Urinary bladder (tissue), 3 donors: ENCODE measurements at regions not wholly inside any gene's neighbourhood (a gene's known extent, or its start where the extent isn't known, plus 50 kb on each side); places are given as distances from the start of the nearest gene placed in this dataset.

Experiments used
- DNase-seq: peaks from one replicate; pipeline ENCODE4 v3.0.0-alpha.2; 2015; ENCODE audit errors: extremely low spot score
- H3K27ac ChIP-seq: one replicate; pipeline ENCODE4 v1.5.1; 2013; ENCODE audit warnings: low read depth, mild to moderate bottlenecking, moderate library complexity
- H3K36me3 ChIP-seq: one replicate; pipeline ENCODE4 v1.6.1; 2013; ENCODE audit warnings: mild to moderate bottlenecking, moderate library complexity; ENCODE audit not compliant: insufficient read depth
- H3K4me1 ChIP-seq: one replicate; pipeline ENCODE4 v1.6.1; 2013; ENCODE audit warnings: mild to moderate bottlenecking, moderate library complexity; ENCODE audit not compliant: insufficient read depth
- H3K4me3 ChIP-seq: one replicate; pipeline ENCODE4 v1.5.1; 2013; ENCODE audit warnings: low read depth, low read length
- WGBS: extraction: QIAGEN DNeasy Blood & Tissue Kit; methylation state at CpG from one replicate; pipeline ENCODE4 v1.1.7; 2013; 5-methylcytosine and 5-hydroxymethylcytosine counted together
- donor health status: healthy with polysubstance abuse.
- donor health status: healthy.

DNA sequence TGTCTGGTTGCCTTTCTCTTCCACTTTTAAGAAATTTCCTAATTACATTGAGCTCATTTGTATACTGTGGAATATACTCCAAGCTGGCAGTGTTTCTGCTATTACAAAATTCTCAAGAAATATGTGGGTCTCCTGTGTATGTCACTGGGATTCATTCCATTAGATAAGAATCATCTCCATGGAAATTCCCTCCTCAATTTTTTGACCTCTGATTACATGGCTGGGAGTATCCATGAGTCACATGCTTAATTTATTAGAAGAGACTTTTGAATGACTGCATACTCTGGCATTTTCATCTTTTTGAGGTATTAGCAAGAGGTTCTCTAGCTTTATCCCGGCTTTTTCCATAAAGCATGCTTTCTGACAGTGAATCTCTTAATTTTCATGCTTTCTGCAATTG lies 665.5 kb upstream of the CNTNAP5 start:
- H3K27ac ChIP-seq = no peak overlapping the region
- H3K4me1 ChIP-seq = peaks cover 2% of the 10 kb centered on the region
- no peaks in the 10 kb centered on the region for H3K36me3 ChIP-seq
- DNase-seq = no peak
- H3K4me3 ChIP-seq = no peak overlapping the region
- 92% methylated on average over 1 of the region's 1 CpG for WGBS

DNA sequence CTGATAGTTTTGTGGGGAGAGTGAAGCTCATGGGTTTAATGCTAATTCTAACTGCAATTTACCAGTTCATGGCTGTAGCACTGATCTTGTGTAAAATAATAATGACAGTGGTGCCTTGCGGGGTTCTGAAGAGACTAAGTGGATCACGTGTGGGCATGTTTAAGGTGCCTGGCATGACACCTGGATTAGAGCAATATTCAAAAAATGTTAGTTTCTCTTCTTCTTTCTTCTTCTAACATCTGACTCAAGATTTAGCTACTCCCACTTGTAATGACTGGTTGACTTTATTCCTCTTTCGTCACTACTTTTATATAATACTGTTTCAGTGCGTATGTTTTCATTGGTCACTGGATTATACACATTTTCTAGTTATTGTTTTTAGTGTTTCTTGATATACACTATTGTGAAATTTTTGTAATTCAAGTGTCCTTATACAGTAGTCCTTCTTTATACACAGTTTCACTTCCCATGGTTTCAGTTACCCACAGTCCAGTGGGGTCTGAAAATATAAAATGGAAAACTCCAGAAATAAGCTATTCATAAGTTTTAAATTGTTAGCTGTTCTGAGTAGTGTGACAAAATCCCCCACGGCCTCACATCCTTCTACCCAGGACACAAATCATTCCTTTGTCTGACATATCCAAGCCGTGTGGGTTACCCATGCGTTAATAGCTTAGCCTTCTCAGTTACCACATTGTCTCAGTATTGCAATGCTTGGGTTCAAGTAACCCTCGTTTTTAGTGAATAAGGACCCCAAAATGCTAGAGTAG lies 662.2 kb upstream of the CNTNAP5 start:
- Histone ChIP-seq H3K36me3 (no peaks in the 10 kb centered on the region), H3K4me1 (peaks cover 2% of the 10 kb centered on the region), H3K4me3 (no peak overlapping the region), H3K27ac (no peak overlapping the region)
- 86% methylated on average over 8 of the region's 8 CpGs for WGBS
- no peak for DNase-seq

DNA sequence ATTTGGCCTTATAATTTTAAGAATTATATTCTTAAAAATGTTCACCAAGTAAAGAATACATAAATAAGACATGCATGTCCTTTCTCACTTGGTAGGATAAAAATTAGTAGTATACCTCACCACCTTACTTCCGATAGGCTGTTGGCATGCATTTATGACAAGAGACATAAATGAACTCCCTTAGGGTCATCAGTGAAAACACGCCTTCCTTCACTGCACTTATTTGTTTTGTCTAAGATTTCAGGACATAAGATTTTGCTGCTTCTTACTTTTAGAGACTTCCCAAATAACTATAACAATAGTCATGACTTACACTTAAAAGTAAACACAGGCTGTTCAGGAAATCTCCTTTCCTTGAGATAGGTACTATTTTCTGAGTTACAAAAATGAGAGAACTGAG lies 661.3 kb upstream of the CNTNAP5 start:
- no peak for DNase-seq
- Histone ChIP-seq H3K27ac (no peak overlapping the region), H3K4me3 (no peak overlapping the region), H3K4me1 (peaks cover 2% of the 10 kb centered on the region), H3K36me3 (no peaks in the 10 kb centered on the region)
- 56% methylated on average over 2 of the region's 2 CpGs for WGBS

GRCh38 chr2:123364243-123364896 lies 660.7 kb upstream of the CNTNAP5 start:
- no peak for DNase-seq

DNA sequence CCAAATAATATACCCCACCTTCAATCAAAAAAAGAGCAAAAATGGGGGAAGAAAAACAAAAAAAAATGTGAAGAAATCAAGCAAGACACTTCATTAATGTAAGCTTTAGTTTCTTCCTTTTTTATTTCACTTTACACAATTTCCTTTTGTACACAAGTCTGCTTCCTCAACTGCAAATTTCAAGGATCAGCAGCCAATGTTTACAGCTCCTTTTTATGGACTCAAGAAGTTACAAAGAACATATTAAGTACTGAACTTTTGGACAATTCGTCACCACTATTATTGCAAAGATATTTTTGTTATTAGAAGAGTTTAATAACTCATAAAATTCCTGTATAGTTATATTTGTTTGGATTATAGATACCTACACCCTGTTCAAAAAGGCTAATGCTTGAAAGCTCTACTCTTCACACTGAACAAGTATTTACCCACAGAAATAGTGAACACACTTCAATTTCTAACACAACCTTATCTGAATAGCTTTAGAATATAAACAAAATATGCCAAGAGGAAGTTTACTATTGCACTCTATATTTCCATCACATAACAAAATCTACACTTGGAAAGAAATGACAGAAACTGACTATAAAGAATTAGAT lies 658.7 kb upstream of the CNTNAP5 start:
- H3K27ac ChIP-seq = no peak overlapping the region
- H3K4me1 ChIP-seq = no peaks in the 10 kb centered on the region
- no peak for DNase-seq
- WGBS = 18% methylated on average over 1 of the region's 1 CpG
- H3K4me3 ChIP-seq = no peak overlapping the region
- H3K36me3 ChIP-seq = no peaks in the 10 kb centered on the region

More at GRCh38 chr2:123364243-123364896, 660.7 kb upstream of the CNTNAP5 start:
- Histone ChIP-seq H3K4me3 (no peak overlapping the region), H3K27ac (no peak overlapping the region), H3K36me3 (no peaks in the 10 kb centered on the region), H3K4me1 (peaks cover 2% of the 10 kb centered on the region)
- WGBS = 68% methylated on average over 3 of the region's 3 CpGs

DNA sequence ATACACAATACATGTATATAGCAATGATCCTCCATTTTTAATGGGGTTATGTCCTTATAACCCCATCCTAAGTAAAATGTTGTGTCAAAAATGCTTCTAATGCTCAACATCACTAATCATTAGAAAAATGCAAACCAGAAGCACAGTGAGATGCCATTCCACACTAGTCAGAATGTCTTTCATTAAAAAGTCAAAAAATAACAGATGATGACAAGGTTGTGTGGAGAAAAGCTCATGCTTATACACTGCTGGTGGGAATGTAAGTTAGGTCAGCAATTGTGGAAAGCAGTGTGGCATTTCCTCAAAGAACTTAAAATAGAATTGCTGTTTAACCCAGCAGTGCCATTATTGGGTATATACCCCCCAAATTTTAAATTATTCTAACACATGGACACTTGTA lies 654.9 kb upstream of the CNTNAP5 start:
- Histone ChIP-seq H3K36me3 (no peaks in the 10 kb centered on the region), H3K4me3 (no peak overlapping the region), H3K4me1 (no peaks in the 10 kb centered on the region), H3K27ac (no peak overlapping the region)
- no peak for DNase-seq

DNA sequence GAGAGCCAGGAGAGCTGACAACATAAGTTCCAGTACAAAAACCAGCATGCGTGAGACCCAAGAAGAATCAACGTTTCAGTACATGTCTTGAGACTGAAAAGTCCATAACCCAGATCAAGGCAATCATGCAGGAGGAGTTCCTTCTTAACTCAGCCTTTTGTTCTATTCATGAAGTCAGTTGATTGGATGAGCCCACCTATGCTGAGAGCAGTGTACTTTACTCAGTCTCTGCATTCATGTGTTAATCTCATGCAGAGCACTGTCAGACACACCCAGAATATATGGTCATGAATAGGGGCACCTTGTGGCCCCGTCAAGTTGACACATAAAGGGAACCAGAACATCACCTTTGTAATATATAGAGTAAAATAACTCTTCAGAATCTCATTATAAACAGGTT lies 653.6 kb upstream of the CNTNAP5 start:
- H3K27ac ChIP-seq = no peak overlapping the region
- H3K4me3 ChIP-seq = no peak overlapping the region
- no peak for DNase-seq
- H3K36me3 ChIP-seq = no peaks in the 10 kb centered on the region
- WGBS = 86% methylated on average over 3 of the region's 3 CpGs
- no peaks in the 10 kb centered on the region for H3K4me1 ChIP-seq

- Histone ChIP-seq H3K36me3 (no peaks in the 10 kb centered on the region), H3K4me3 (no peak overlapping the region), H3K27ac (no peak overlapping the region), H3K4me1 (no peaks in the 10 kb centered on the region)
- WGBS = 69% methylated on average over 8 of the region's 8 CpGs
- no peak for DNase-seq
These were observed 644.6 kb upstream of the CNTNAP5 start for GRCh38 chr2:123380370-123380935.

- Histone ChIP-seq H3K27ac (no peak overlapping the region), H3K4me1 (no peaks in the 10 kb centered on the region), H3K4me3 (no peak overlapping the region), H3K36me3 (no peaks in the 10 kb centered on the region)
- WGBS = 67% methylated on average over 2 of the region's 2 CpGs
- no peak for DNase-seq
These were observed 609.4 kb upstream of the CNTNAP5 start for GRCh38 chr2:123415678-123416077.

- H3K36me3 ChIP-seq = no peaks in the 10 kb centered on the region
- no peak overlapping the region for H3K4me3 ChIP-seq
- DNase-seq = no peak
- H3K4me1 ChIP-seq = no peaks in the 10 kb centered on the region
- H3K27ac ChIP-seq = no peak overlapping the region
These were observed 605.1 kb upstream of the CNTNAP5 start for GRCh38 chr2:123419976-123420375.

DNA sequence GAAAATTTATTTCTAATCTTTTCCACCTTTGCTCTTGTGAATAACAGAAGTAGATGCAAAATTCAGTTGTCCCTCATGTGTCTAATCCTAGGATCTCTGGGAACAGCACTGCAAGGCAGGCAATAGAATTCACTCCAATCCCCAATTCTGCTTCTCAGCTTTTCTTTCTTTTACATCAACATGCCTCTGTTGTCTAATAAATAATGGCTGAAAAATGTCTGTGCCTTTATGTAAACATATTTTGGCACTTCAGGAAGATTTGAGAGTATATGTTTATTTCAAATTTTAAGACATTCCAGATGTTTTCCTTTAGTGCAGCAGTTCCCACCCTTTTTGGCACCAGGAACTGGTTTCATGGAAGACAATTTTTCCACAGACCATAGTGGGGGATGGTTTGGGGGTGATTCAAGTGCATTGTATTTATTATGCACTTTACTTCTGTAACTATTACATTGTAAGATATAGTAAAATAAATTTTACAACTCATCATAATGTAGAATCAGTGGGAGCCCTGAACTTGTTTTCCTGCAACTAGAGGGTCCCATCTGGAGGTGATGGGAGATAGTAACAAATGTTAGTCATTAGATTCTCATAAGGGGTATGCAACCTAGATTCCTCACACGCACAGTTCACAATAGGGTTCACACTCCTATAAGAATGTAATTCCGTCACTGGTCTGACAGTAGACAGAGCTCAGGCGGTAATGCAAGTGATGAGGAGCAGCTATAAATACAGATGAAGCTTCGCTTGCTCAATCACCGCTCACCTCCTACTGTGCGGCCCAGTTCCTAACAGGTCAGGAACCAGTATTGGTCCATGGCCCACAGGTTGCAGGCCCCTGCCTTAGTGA lies 590.3 kb upstream of the CNTNAP5 start:
- Histone ChIP-seq H3K4me1 (no peaks in the 10 kb centered on the region), H3K4me3 (no peak overlapping the region), H3K36me3 (no peaks in the 10 kb centered on the region), H3K27ac (no peak overlapping the region)
- 92% methylated on average over 6 of the region's 6 CpGs for WGBS
- DNase-seq = peak; percentile 49

GRCh38 chr2:123438251-123438650 lies 586.8 kb upstream of the CNTNAP5 start:
- H3K4me3 ChIP-seq = no peak overlapping the region
- 29% methylated on average over 1 of the region's 1 CpG for WGBS
- no peaks in the 10 kb centered on the region for H3K4me1 ChIP-seq
- no peaks in the 10 kb centered on the region for H3K36me3 ChIP-seq
- no peak overlapping the region for H3K27ac ChIP-seq
- DNase-seq = peak; percentile 40

GRCh38 chr2:123438675-123439074 lies 586.4 kb upstream of the CNTNAP5 start:
- no peaks in the 10 kb centered on the region for H3K36me3 ChIP-seq
- DNase-seq = no peak
- no peak overlapping the region for H3K27ac ChIP-seq
- H3K4me3 ChIP-seq = no peak overlapping the region
- no peaks in the 10 kb centered on the region for H3K4me1 ChIP-seq
- WGBS = 81% methylated on average over 2 of the region's 2 CpGs
